Heart right ventricle (tissue), 16 donors: ENCODE measurements at regions not wholly inside any gene's neighbourhood (a gene's known extent, or its start where the extent isn't known, plus 50 kb on each side); places are given as distances from the start of the nearest gene placed in this dataset.
"Not testable (repeated sequence)": the region's sequence is repeated elsewhere in the genome, so short reads cannot be mapped to it uniquely, and the experiment has no call there.

Source experiments
- ATAC-seq, 8 donors: fragments of 200-7000 bp; cut with Tn5 transposase; one replicate each; pipeline ENCODE4 v1.9.1; 2020; ENCODE audit warnings: mild to moderate bottlenecking in 8 of 8, moderate library complexity in 8 of 8, moderate number of reproducible peaks in 1 of 8
- DNase-seq, 2 donors: peaks; one replicate each; pipeline ENCODE4 v3.0.0-alpha.2; 2020
- H3K27ac ChIP-seq, 10 donors: fragments of 200-600 bp; sonication (generic) in 2 of 10; one replicate each; pipeline versions ENCODE4 v1.5.0 to v1.8.0; 2020 to 2022; ENCODE audit warnings: mild to moderate bottlenecking in 3 of 10
- H3K27me3 ChIP-seq, 7 donors: fragments of 200-600 bp; one replicate each; pipeline ENCODE4 v1.8.0; 2021 to 2022; ENCODE audit warnings: mild to moderate bottlenecking in 2 of 7
- H3K36me3 ChIP-seq, 9 donors: fragments of 200-600 bp; sonication (generic) in 1 of 9; one replicate each; pipeline versions ENCODE4 v1.5.0 to v1.8.0; 2020 to 2022; ENCODE audit warnings: mild to moderate bottlenecking in 2 of 9
- H3K4me1 ChIP-seq, 9 donors: fragments of 200-600 bp; sonication (generic) in 1 of 9; one replicate each; pipeline versions ENCODE4 v1.5.0 to v1.8.0; 2020 to 2022; ENCODE audit warnings: mild to moderate bottlenecking in 4 of 9
- H3K4me3 ChIP-seq, 10 donors: fragments of 200-600 bp; sonication (generic) in 2 of 10; one replicate each; pipeline versions ENCODE4 v1.5.0 to v1.8.0; 2020 to 2022; ENCODE audit warnings: mild to moderate bottlenecking in 7 of 10, moderate library complexity in 2 of 10
- H3K9me3 ChIP-seq, 11 donors: fragments of 200-600 bp in 10 of 11; sonication (generic) in 2 of 11; one replicate each; pipeline versions ENCODE4 v1.5.0 to v1.8.0; 2013 to 2022; ENCODE audit warnings: mild to moderate bottlenecking in 2 of 11, control low read depth in 1 of 11, moderate library complexity in 1 of 11
- CTCF ChIP-seq, 9 donors: fragments of 200-600 bp; sonication (generic) in 2 of 9; IDR thresholded peaks; one replicate each; pipeline versions ENCODE4 v1.5.0 to v1.8.0; 2021 to 2022; ENCODE audit warnings: antibody characterized with exemption in 9 of 9, mild to moderate bottlenecking in 5 of 9, moderate library complexity in 1 of 9
- WGBS, 2 donors: extraction: QIAGEN DNeasy Blood & Tissue Kit; methylation state at CpG; one replicate each; pipeline ENCODE4 v1.1.7; 2013; ENCODE audit warnings: inconsistent platforms in 1 of 2; 5-methylcytosine and 5-hydroxymethylcytosine counted together
- intact Hi-C, 10 donors: fragments of 100-400 bp; cut with DNase I; formaldehyde crosslinking; loops; one replicate each; pipeline versions ENCODE4 v1.11.1 to v1.14.2; 2022
- donor health status: Arrhythmogenic right ventricular cardiomyopathy.
- donor health status: ischemic (EF 13 %, LVEDD 7.1; RV severe dilation, severe dysfunction).
- donor health status: healthy with polysubstance abuse.
- donor health status: DM: no; HTN: yes; CAD: no.
- donor health status: DM: no; HTN: no; CAD: no.
- donor health status: ischemic (EF 25% LVEDD 6.9; RV normal size, moderate dysfunction).
- donor health status: ischemic (EF 25% LVEDD 5.7; RV mildly dilated, moderate dysfunction).
- donor health status: healthy.
- donor health status: DM: yes; HTN: yes; CAD: no.
- donor health status: Ischemic cardiomyopathy.
- donor health status: ischemic (EF 35%, LVEDD 5.7; RV mildly dilated, moderate dysfunction).
- donor health status: nonischemic (EF 11% LVEDD 7.7; RV severe dilation, severe dysfunction).
- donor health status: DM: yes; HTN: yes; CAD: no.
- donor health status: PGD.
- donor health status: ischemic (EF 29% LVEDD 5.4; RV normal size, mild dysfunction).
- donor health status: nonischemic (EF 23%, LVEDD 6.1; RV moderate dilation, normal function).

DNA sequence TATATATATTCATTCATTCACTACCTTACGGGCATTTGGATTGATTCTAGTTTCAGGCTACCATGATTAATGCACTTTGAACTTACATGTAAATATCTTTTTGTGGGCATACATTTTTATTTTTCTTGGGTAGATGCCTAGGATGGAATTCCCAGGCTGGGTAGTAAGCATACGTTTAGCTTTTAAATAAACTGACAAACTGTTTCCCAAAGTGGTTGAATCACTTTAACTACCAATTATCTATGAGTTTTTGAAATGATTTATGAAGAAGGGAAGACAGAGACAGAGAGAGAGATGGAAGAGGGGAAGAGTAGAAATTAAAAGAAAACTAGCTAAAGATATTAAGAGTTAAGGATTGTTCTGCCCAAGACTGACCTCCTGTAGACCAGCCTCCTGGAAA is 612.6 kb downstream of the PSAT1 start:
- no peak for TF ChIP-seq CTCF (IDR thresholded peaks at IDR 0.05)
- intact Hi-C loops = no loop called here
- peaks cover 0 to 12% (median 0%) of the 10 kb centered on the region in 11 donors for H3K9me3 ChIP-seq
- H3K4me3 ChIP-seq = no peak overlapping the region
- no peak overlapping the region for H3K27ac ChIP-seq
- WGBS, 2 donors = 69 to 75% methylated on average over 2 of the region's 2 CpGs
- no peaks in the 10 kb centered on the region for H3K4me1 ChIP-seq
- DNase-seq = no peak
- ATAC-seq = no peak
- H3K36me3 ChIP-seq = no peaks in the 10 kb centered on the region
- H3K27me3 ChIP-seq = no peaks in the 10 kb centered on the region

- peaks cover 0 to 14% (median 0%) of the 10 kb centered on the region in 11 donors for H3K9me3 ChIP-seq
- DNase-seq, H3K27ac ChIP-seq, H3K36me3 ChIP-seq, H3K4me1 ChIP-seq, intact Hi-C loops, H3K27me3 ChIP-seq, H3K4me3 ChIP-seq, ATAC-seq: not testable (repeated sequence)
- whole genome bisulfite sequencing, 2 donors = 88 to 90% methylated on average over 2 of the region's 2 CpGs
Measured at GRCh38 chr9:78916884-78917283, 620.0 kb downstream of the PSAT1 start.

GRCh38 chr9:78918976-78919375 is 622.1 kb downstream of the PSAT1 start:
- no peaks in the 10 kb centered on the region for H3K36me3 ChIP-seq
- no peak for ATAC-seq
- WGBS, 2 donors = 55 to 81% methylated on average over 3 of the region's 3 CpGs
- intact Hi-C loops = no loop called here
- peaks cover 0 to 14% (median 0%) of the 10 kb centered on the region in 11 donors for H3K9me3 ChIP-seq
- TF ChIP-seq CTCF (IDR thresholded peaks at IDR 0.05) = no peak
- no peaks in the 10 kb centered on the region for H3K4me1 ChIP-seq
- H3K27ac ChIP-seq = no peak overlapping the region
- DNase-seq = no peak
- H3K4me3 ChIP-seq = no peak overlapping the region
- H3K27me3 ChIP-seq = no peaks in the 10 kb centered on the region

GRCh38 chr9:78919701-78920100 is 622.8 kb downstream of the PSAT1 start:
- 90 to 92% methylated on average over 2 of the region's 2 CpGs for WGBS, 2 donors
- Histone ChIP-seq H3K9me3 (peaks cover 0 to 14% (median 0%) of the 10 kb centered on the region in 11 donors), H3K4me1 (no peaks in the 10 kb centered on the region), H3K4me3 (no peak overlapping the region), H3K36me3 (no peaks in the 10 kb centered on the region), H3K27me3 (no peaks in the 10 kb centered on the region), H3K27ac (no peak overlapping the region)
- intact Hi-C loops = no loop called here
- TF ChIP-seq CTCF (IDR thresholded peaks at IDR 0.05) = no peak
- ATAC-seq = no peak
- no peak for DNase-seq

DNA sequence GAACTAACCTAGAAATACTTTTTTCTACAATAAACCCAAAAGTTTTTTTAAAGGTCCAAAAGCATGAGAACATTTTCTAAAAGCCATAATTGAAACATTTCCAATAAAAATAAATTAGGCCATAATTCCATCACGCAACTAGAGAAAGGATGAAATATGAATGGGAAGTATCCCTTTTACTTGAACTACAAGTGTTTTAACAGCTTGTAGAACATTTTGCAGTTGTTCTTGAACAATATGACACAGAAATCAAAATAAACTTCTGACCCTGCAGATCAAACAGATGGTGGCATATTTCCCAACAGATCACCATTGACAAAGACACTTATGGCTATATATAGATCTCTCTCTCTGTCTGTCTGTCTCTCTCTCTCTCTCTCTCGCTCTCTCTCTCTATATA is 624.4 kb downstream of the PSAT1 start:
- H3K9me3 ChIP-seq = peaks cover 0 to 12% (median 0%) of the 10 kb centered on the region in 11 donors
- H3K36me3 ChIP-seq = no peaks in the 10 kb centered on the region
- H3K4me1 ChIP-seq = no peaks in the 10 kb centered on the region
- H3K4me3 ChIP-seq = no peak overlapping the region
- intact Hi-C loops = no loop called here
- no peak overlapping the region for H3K27ac ChIP-seq
- no peak for ATAC-seq
- no peak for DNase-seq
- TF ChIP-seq CTCF (IDR thresholded peaks at IDR 0.05) = no peak
- WGBS, 2 donors = 42 to 45% methylated on average over 2 of the region's 2 CpGs
- no peaks in the 10 kb centered on the region for H3K27me3 ChIP-seq
